HG03558 (cell line): ENCODE measurements at regions not wholly inside any gene's neighbourhood (a gene's known extent, or its start where the extent isn't known, plus 50 kb on each side); places are given as distances from the start of the nearest gene placed in this dataset.
"Not testable (repeated sequence)": the region's sequence is repeated elsewhere in the genome, so short reads cannot be mapped to it uniquely, and the experiment has no call there.

Experiments used
- ATAC-seq: cut with Tn5 transposase; IDR thresholded peaks from one replicate; pipeline ENCODE4 v1.9.1; 2021; ENCODE audit warnings: moderate number of reproducible peaks; ENCODE audit not compliant: unreplicated experiment; ENCODE audit errors: extremely low read depth

DNA sequence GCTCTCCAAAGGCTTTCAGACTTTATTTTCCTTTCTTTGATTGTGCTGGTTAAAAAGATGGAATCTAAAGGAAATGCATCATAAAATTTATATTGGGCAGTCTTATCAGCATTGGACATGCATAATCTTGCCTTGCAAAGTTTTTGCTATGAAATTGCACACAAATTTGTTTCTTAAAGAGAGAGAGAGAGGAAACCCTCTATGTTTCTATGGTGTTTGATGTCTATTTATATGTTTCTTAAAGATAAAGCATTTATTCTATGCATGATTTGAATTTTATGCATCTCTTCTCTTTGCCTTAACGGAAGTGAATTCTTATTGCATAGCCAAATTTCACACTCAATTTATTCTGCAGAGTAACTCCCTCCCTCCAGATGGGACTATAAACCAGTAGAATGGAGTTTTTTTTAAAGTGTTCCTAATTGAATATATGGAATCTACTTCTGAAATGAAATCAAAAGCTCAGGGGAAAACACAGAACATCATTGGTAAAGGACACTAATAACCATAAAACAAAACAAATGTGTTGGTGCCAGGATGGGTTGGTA is 83.5 kb upstream of the PPARGC1A start:
- no peak for ATAC-seq

- ATAC-seq: no peak
Observed at GRCh38 chr4:23972805-23973204, 83.0 kb upstream of the PPARGC1A start.

DNA sequence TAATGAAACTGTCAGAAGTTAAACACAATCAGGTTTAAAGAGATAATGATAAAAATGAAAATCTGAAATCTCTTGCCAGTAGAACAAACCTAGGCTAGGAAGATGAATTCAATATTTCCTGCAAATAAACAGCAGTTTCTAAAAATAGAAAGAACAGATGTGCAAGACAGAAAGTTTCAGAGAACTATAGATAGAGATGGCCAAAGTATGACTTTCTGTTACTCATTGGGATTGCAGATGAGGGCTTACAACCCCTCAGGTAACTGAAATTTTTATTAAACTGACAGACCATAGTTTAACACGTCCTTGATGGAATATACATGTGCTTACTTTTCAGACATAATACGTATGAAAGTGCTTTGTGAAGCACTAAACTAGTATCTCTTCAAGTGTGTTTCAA is 82.3 kb upstream of the PPARGC1A start:
- ATAC-seq: no peak

GRCh38 chr4:23970201-23970850 is 80.5 kb upstream of the PPARGC1A start:
- ATAC-seq: no peak

DNA sequence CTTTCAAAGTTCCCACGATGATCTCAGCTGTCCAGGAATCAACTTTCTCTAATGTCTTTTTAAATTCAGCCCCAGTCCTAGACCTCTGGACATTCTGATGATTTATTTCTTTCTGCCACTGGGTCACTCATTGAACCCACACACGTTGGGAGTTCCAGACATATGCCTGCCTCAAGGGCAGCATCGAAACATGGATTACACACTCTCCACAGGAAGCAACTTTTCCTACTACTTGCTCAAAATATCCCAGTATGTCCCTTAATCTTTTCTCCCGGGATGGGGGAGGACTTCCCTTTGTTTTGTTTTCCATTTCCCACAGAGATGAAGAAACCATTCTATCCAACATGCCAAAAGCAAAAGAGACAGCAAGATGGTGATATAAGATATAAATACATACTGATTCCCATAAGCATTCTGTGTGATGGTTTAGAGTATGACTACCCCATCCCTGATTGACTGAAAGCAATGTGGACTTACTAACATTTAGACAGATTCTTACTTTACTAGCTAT is 79.8 kb upstream of the PPARGC1A start:
- no peak for ATAC-seq

DNA sequence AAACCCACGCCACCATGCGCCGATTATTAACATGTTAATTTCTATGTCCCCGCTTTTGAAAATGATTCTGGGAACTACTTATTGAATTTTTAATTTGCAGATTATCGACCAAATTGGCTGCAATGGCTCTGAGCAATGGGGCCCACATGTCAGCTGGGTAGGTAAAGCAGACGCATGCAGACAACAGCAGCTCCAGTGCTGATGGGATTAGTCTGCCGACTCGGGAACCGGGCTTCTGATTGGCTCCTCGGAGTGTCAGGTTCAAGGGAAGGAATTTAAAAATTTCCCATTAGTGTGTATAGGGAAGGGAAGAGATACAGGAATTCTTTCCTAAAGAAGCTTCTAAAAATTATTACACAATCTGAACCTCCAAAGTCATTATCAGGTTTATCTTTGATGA is 77.4 kb upstream of the PPARGC1A start:
- ATAC-seq: no peak

- no peak for ATAC-seq
Observed at GRCh38 chr4:23966725-23967124, 76.9 kb upstream of the PPARGC1A start.

GRCh38 chr4:23962462-23962861 is 72.6 kb upstream of the PPARGC1A start:
- ATAC-seq: no peak

- ATAC-seq: not testable (repeated sequence)
Observed at GRCh38 chr4:23961395-23961794, 71.5 kb upstream of the PPARGC1A start.

- no peak for ATAC-seq
Observed at GRCh38 chr4:23959396-23960148, 69.7 kb upstream of the PPARGC1A start.

- ATAC-seq: no peak
Observed at GRCh38 chr4:23958749-23959148, 68.9 kb upstream of the PPARGC1A start.

DNA sequence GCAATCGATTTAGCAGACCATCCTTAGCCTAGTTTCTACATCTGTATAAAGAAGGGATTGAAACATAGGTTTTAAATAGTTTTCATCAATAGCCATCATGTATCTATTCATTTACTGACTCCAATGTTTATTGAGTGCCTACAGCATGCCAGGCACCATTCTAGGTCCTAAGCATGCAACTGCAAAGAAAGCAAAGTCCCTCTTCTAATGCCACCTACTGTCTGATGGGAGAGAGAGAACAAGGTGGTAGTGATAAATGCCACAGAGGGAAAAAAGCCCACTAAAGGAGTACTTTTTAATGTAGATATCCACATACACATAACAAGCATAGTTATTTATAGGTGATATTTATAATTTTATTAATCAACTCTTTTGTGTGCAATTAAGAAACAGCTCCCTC is 67.6 kb upstream of the PPARGC1A start:
- no peak for ATAC-seq

GRCh38 chr4:23956601-23957364 is 66.9 kb upstream of the PPARGC1A start:
- no peak for ATAC-seq

- ATAC-seq: no peak
Observed at GRCh38 chr4:23952258-23952657, 62.4 kb upstream of the PPARGC1A start.

DNA sequence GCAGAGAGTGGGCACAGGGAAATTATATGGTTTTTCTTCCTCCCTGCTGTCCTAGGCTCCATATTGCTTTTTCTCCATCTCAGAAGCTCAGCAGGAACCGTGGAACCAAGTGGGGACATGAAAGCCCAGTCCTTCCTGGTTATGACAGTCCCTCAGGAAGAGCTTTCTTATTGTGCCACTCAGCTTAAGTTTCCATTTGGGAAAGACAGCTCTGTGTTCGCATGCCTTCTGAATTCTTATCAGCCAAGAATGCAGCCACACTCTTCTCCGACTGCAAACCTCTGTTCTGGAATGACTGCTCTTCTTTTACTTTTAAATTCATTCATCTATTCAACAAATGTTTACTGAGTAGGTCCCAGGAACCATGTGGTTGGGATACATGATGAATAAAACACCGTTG is 58.0 kb upstream of the PPARGC1A start:
- no peak for ATAC-seq

DNA sequence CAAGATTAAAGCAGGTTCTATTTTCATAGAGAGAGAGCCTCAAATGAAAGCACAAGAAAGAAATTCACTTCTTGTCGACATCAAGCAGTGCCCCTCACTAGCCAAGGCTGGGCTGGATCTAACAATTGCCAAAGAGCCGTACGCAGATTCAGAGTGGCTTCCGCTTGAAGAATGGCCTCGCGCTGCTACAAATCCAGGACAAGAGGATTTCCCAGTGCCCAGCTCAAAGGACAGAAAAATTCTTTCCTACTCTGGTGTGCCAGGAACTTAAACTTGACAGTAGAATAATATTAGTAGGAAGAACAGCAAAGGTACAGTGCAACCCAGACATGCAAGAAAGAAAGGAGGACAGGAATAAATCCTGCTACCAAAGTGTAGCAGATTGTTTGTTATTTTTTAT is 56.5 kb upstream of the PPARGC1A start:
- no peak for ATAC-seq

GRCh38 chr4:23945451-23946017 is 55.7 kb upstream of the PPARGC1A start:
- ATAC-seq: no peak

- ATAC-seq: not testable (repeated sequence)
Observed at GRCh38 chr4:23944556-23944955, 54.7 kb upstream of the PPARGC1A start.

DNA sequence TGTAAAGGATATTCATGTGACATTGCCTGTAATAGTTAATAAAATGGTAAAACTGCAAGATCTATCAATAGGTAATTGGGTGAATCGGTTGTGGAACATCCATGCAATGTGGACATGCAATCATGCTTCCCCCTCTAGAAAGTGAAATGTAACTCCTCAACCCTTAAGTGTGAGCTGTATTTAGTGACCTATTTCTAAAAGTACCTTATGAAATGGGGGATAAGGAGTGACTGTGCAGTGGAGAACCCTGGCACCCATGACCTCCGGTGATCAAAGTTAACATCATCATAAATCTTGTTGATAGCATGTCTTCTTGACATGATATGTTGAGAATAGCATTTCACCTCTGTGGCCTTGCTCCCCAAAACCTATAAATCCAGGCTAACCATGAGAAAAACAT is 53.6 kb upstream of the PPARGC1A start:
- no peak for ATAC-seq

GRCh38 chr4:23942471-23942870 is 52.6 kb upstream of the PPARGC1A start:
- no peak for ATAC-seq
